ENCODE measurements at regions not wholly inside any gene's neighbourhood (a gene's known extent, or its start where the extent isn't known, plus 50 kb on each side); places are given as distances from the start of the nearest gene placed in this dataset.

DNA sequence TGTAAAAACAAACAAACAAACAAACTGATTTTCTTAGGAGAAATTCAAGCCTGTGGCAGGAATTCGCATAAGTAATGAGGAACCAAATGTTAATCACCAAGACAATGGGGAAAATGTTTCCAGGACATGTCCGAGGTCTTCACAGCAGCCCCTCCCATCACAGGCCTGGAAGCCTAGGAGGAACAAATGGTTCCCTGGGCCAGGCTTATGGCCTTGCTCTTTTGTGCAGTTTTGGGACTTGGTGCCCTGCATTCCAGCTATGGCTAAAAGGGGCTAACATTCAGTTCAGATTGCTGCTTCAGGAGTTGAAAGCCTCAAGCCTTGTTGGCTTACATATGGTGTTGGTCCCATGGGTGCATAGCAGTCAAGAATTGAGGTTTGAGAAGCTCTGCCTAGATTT, 1372.7 kb upstream of the CITED2 start:
- TF ChIP-seq MYC (IDR thresholded peaks at IDR 0.05; ENCODE audit: low read depth, low read length) (no peak), POLR2A (IDR thresholded peaks at IDR 0.05; ENCODE audit: extremely low read depth, insufficient read length) (no peak)
- TF ChIP-seq, protein P1, sequence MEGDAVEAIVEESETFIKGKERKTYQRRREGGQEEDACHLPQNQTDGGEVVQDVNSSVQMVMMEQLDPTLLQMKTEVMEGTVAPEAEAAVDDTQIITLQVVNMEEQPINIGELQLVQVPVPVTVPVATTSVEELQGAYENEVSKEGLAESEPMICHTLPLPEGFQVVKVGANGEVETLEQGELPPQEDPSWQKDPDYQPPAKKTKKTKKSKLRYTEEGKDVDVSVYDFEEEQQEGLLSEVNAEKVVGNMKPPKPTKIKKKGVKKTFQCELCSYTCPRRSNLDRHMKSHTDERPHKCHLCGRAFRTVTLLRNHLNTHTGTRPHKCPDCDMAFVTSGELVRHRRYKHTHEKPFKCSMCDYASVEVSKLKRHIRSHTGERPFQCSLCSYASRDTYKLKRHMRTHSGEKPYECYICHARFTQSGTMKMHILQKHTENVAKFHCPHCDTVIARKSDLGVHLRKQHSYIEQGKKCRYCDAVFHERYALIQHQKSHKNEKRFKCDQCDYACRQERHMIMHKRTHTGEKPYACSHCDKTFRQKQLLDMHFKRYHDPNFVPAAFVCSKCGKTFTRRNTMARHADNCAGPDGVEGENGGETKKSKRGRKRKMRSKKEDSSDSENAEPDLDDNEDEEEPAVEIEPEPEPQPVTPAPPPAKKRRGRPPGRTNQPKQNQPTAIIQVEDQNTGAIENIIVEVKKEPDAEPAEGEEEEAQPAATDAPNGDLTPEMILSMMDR (IDR thresholded peaks at IDR 0.05; ENCODE audit: low read depth, low read length): no peak
- TF ChIP-seq, protein P2, sequence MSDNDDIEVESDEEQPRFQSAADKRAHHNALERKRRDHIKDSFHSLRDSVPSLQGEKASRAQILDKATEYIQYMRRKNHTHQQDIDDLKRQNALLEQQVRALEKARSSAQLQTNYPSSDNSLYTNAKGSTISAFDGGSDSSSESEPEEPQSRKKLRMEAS (IDR thresholded peaks at IDR 0.05; ENCODE audit: low read depth, low read length): no peak
